Activated CD4-positive, CD25-positive, alpha-beta regulatory T cell treated with anti-CD3 and anti-CD28 coated beads, Interleukin-2, amount 50 U/mL, for 16 hours (primary cell): ENCODE measurements at regions not wholly inside any gene's neighbourhood (a gene's known extent, or its start where the extent isn't known, plus 50 kb on each side); places are given as distances from the start of the nearest gene placed in this dataset.
"Not testable (repeated sequence)": the region's sequence is repeated elsewhere in the genome, so short reads cannot be mapped to it uniquely, and the experiment has no call there.

ENCODE experiments used
- DNase-seq: peaks from one replicate; pipeline ENCODE4 v3.0.0-alpha.2; 2020; ENCODE audit warnings: low read depth, low spot score

DNA sequence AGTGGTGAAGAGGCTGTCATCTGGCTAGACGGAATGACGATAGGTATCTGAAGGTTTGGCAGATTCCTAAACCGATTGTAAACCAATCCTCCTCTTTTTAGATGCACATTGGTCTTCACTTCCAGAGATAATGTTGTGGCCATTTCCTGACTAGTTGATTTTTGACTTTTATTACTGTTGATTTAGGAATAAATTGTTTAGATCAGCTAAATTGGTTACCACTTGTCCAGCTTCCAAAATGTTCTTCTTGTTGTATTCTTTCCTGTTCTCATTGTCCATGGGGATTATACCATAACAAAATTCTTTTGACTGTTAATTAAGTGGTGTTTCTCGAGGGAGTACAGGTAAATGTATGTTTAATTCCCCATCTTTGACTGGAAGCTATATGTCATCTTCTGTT, 119.7 kb downstream of the MACROH2A1 start:
- DNase-seq, result no peak

DNA sequence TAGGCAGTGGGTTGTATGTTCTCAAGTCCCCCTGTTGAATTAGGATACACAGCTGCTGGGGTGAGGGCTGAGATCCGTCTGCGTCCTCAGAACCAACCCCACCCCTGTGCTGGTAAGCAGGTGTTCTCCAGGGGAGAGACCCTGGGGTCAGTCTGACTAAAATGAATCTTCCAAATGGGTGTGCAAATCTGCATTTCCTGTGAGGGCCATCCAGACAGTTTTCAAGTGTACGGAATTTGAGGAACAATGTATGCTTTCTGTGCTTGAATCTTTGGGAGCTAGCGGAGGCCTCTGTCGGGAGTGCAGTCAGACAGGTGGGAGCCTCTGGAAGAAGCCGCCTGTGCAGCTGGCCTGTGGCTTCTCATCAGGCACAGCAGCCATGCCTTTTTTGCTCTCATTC, 122.9 kb downstream of the MACROH2A1 start:
- no peak for DNase-seq

GRCh38 chr5:135273212-135273611, 125.8 kb downstream of the MACROH2A1 start:
- no peak for DNase-seq

DNA sequence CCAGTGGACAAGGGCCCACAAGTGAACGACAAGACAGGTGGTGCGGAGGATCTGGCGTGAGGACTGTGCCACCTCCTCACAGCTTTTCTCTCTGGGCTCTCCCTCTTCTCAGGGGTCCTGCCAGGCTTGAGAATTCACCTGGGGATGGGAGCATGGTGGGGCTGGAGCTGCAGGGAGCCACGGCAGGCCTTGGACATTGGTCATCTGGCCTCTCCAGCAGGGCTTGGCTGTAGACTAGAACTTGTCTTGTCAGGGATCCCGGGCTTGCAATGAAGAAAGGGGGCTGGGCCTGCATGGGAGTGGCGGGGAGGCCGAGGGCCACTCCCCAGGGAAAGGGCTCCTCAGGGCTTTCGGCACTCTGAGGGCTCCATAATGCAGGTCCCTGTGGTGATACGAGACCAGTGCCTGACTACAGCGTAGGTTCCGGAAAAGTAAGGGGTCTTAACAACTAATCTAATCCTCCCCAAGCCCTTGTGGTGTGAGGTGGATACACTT, 126.7 kb downstream of the MACROH2A1 start:
- DNase-seq, result no peak

DNA sequence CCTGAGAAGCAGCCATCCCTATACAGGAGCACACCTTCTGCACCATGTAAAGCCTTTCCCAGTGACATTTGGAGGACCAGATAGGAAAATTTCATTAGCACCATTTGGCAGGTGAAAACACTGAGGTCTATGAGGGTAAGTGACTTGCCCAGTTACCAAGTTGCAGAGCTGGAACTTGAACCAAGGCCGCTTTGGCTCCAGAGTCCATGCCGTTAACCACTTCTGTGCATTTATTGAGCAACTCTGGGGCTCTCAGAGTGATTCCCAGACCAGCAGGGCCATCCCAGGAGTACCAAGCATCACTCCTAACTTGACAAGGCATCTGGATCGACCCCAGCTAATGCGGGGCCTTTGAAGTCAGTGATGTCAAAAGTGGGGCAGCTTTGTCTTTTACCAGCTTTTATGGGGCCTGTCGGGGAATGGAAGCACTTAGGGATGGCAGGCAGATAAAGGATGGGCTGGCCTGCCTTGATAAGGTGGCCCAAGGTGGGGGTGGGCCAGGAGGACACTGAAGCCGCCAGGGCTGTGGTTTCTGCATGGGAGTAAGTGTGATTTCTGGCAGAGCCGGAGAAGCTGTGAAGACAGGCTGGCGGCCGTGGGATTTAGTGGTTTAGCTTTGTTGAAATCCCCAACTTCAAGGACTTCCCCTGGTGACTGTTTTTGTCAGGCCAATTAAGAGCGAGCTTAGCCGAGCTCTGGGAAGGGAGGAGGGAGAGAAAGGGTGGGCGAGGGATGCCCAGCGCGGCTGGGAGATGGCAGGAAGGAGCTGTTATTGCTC, 127.3 kb downstream of the MACROH2A1 start:
- no peak for DNase-seq

GRCh38 chr5:135269931-135270421, 129.1 kb downstream of the MACROH2A1 start:
- no peak for DNase-seq

DNA sequence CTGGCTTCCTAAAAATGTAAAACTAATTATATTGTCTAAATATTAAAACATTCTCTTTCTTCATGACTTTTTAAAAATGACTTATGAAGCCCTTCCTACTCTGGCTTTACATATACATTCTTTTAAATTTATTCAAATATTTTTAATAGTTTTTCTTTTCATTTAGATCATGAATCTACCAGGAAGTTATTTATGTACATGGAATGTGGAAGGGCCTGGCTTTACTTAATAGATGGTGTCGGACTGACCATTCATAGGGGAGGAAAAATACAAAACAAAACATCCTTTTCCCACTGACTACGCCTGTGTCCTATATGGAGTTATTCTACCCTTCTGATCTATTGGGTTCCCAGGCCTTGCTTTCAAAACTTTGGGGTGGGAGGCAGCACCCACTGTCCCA, 129.8 kb downstream of the MACROH2A1 start:
- no peak for DNase-seq

DNA sequence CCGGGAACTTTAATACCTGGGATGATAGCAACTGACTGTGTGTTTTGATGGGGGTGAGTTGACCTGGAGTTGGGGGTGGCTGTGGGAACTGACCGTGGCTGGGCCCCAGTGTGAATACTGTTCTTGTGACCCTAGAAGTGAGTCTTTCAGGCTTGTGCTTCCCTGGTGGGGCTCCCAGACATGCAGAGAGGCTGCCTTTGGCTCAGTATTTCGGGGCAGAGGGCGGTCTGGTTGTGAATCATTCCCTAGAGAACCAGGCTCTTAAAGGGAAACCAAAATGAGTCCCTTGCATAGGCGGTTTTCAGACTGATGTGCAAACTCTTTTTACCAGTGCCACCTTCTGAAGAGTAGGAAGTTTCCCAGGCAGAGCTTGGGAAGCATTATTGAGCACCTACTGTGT, 132.1 kb downstream of the MACROH2A1 start:
- DNase-seq, result no peak

- DNase-seq, result no peak
Observed at GRCh38 chr5:135266303-135266635, 132.8 kb downstream of the MACROH2A1 start.

DNA sequence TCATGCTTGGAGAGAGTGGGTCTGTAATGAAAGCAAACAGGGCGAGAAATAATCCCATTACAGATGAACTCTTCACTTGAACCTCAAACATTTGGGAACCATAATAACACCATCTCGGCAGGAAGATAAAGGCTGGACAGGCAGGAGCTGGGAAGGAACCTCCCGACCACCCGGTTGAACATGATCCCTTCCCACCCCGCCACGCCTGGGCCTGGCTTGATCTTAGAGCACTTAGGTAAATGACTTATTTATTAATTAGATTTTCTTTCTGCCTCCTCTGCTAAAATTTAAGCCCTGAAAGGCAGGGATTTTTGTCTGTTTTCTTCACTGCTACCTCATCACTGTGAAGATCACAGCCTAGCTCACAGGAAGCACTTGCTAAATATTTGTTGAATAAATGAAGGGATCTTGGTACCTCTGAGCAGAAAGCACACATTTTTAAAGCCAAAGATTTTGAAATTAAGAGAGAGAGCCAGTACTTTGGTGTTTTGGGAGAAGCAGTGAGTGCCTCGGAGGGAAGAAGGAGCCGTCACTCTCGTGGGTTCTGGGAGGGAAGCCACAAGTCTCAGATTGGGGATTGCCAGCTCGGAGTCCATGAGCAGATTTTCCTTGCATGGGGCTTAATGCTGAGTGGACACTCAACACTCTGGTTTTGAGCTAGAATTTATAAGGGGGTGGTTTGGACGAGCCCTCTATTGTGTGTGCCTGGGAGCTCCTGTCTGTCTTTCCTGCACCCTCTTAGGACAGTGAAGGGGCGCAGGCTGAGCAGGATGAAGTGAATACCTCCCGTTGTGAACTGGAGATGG, 133.3 kb downstream of the MACROH2A1 start:
- DNase-seq, result no peak

DNA sequence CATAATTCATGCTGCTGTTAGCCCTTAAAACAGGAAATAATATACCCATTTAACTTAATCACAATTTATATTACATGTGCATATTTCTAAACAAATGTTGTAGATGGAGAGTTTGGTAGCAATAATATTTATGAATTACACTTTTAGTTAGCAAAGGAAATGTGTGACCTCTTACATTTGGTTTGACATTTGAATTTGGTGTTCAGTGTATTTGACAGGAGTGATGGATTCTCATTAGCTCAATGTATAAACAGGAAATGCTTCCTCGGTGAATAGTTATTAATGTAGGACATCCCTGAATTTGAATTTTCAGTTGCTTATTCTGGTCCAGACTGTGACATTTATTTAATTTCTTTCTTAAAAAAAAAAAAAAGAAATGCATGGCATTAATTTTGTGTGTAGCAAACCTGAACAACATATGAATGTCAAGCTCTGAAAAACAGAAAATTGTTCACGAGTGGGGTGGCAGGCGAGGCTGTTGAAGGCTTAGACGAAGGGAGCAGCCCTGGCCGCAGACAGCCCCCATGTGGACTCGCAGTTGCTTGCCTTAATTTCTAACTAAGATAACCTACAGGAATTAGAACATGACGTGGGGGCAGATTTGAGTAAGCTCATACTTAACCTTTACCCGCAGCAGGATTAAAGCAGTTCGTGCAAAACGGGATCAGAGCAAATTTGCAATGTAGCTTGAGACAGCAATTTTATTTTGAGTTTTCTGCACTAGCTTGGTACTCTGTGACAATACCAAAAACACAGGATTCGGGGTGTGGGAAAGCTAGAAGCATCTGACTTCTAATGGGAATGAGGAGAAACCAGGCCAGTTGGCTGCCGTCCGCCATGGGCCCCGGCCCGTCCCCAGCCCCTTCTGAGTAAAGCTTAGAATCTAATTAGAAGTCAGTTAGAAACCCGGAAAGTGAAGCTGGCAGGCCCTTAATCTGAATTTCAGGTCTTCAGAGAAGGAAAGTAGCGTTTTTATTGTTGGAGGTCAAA, 134.3 kb downstream of the MACROH2A1 start:
- no peak for DNase-seq

DNA sequence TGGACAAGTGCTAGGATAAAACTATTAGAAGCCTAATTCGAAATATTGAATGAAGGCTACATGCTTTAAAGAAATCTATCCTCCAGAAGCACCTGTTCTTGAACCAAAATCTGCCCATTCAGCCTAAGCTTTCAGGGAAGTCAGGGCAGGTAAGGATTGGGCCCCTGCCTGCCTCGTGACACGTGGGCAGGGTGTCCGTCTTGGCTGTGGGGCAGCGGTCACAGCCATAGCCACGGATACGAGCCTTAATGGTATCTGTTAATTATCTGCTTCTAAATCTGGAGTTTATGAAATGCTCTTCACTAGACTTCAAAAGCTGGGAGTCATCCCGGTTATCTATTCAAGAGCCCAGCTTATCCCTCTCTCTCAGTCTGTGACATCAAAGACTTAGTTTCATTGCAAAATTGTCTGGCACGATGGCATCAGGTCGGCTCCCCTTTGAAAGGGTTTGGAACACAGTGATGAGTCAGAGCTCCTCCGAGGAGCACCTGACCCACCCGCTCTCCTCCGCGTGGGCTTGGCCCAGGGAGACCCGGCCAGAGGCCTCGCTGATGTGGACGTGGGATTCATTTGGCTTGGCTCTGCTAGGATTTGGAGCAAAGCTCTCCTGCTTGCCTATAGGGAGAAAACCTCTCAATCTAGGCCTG, 135.9 kb downstream of the MACROH2A1 start:
- no peak for DNase-seq

- DNase-seq, result no peak
Observed at GRCh38 chr5:135262364-135262763, 136.7 kb downstream of the MACROH2A1 start.

GRCh38 chr5:135260108-135260507, 138.9 kb downstream of the MACROH2A1 start:
- not testable (repeated sequence) for DNase-seq

- DNase-seq, result no peak
Observed at GRCh38 chr5:135255461-135256178, 143.4 kb downstream of the MACROH2A1 start.

DNA sequence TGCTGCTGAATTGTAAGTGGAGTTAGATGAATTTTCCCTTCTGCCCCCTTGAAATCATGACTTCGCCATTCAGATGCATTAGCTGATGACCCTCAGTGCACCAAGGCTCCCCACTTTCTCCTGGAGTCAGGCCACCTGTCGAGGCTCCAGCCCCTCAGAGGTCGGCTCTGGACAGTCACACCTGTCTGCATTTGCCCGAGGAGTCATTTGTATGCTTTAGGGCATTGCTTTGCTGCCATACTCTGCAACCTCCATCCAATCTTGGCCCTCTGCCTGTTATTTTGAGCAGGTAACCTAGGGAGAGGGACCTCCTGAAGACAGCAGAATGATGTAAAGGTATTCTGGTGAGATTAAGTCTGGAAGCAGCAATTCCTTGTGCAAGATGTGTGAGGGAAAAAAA, 144.8 kb downstream of the MACROH2A1 start:
- DNase-seq, result no peak

DNA sequence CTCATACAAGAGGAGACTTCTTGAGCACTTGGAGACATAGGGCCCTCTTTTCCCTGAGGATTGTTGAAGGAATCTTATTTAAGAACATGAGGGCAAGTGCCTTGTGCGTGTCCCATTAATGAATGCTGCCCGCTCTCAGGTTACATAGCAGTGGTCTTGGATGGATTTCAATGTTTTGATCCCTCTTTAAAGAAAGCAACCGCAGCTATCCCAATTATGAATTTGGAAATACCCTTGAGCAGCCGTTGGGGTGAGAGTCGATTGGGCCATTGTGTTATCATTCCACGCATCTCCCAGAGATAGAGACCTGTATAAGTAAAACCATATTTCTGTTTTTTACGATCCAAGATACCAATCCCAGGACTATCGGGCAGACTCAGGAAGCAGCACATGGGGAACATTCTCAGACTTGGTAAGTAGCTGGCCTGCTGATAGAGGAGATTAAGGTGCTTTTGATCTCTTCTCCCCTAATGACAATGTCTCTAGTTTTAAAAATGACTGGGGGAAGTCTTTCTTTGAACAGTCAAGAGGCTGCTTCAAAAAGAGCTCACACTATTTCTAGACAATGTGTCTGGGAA, 145.3 kb downstream of the MACROH2A1 start:
- DNase-seq, result no peak

GRCh38 chr5:135251093-135251492, 147.9 kb downstream of the MACROH2A1 start:
- DNase-seq, result no peak

GRCh38 chr5:135250671-135251070, 148.4 kb downstream of the MACROH2A1 start:
- no peak for DNase-seq

DNA sequence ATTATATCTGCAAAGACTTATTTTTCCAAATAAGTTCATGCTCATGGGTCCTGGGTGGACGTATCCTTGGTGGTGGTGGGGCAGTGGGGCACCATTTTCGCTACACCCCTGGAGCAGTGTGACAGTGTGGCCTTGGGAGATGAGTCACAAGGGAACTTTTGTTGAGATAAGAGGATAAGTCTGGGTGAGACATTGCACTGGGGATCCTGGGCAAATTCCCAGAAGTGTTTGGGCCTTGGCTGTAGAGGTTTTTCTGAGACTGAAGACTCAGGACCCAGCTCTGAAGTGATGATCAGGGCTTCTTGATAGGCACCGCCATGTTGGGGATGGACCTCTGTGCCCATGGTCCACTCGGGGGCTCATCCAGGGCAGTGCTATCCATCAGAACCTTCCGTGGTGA, 149.4 kb downstream of the MACROH2A1 start:
- DNase-seq, result no peak
